ENCODE measurements at regions not wholly inside any gene's neighbourhood (a gene's known extent, or its start where the extent isn't known, plus 50 kb on each side); places are given as distances from the start of the nearest gene placed in this dataset.

DNA sequence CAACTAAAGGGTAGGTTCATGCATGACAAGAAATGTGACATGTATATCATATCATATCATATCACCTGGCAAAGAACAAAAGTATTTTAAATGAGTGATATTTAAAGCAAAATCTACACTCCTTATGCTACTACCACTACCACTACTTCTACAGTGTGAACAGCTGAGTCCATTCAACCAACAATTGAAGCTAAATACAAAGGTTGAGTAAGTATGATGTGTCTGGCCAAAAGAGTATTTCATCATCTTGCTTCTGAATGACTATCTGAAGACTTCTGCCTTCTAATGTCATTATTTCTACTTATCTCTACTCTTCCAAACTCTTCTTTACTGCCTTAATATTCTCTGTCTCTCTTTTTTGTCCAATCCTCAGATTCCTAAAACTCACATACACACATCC lies 292.6 kb upstream of the CAND1 start:
- no peak for DNase-seq

GRCh38 chr12:66978802-66979201 lies 290.4 kb upstream of the CAND1 start:
- DNase-seq = no peak

DNA sequence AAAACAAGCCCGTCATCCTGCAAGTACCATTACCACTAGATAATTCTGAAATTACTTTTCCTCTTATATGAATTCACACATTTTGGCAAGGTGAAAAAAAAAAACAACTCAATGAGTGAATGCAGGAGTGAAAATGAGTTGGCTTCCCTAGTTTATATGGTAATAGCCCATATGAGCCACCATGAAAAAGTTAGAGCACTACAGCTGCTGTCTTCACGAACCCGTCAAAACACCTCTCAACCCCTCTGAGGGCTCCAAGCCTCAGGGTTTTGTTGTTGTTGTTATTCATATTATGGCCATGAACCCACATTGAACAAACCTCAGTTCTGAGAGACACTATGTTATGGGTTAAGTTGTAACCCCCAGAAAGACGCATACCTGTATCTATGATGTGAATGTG lies 289.9 kb upstream of the CAND1 start:
- DNase-seq = no peak

GRCh38 chr12:66984077-66984476 lies 285.1 kb upstream of the CAND1 start:
- no peak for DNase-seq

GRCh38 chr12:66984962-66985361 lies 284.2 kb upstream of the CAND1 start:
- DNase-seq = no peak

- DNase-seq = no peak
Measured at GRCh38 chr12:66999141-66999540, 270.0 kb upstream of the CAND1 start.

DNA sequence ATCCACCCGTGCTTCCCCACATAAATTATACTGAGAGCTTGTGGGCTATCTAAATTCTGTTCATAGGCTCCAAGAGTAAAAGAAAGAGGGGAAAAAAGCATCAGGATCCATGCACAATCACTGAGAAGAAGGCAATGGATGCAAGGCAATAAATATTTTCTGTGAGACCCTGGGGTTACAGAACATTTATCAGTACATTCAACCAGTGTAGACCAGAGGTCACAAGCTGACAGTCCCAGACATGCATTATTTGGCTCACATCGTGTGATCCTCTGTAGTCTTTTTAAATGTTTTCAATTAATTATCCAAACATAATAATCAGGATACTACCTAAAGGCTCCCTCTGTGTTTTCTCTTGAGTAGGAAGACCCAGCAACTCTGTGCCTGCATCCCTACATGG lies 267.9 kb upstream of the CAND1 start:
- no peak for DNase-seq

GRCh38 chr12:67002720-67003119 lies 266.4 kb upstream of the CAND1 start:
- DNase-seq = no peak

DNA sequence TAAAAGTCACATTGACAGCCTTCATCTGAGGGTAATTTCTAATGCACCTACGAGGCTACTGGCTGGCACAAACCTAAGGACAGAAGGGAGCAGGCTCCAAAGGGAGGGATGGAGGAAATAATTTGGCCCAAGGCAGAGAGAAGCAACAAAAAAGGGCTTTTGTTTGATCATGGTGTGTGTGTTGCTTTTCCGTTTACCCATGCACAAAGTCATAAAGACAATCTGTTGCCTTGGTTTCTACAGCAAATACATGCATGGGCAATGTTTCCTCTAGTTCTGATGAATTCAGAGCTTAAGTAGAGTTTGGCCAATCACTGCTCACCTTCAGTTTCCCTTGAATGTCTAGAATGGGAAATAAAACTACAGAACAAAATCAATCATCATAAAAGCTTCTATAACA lies 262.5 kb upstream of the CAND1 start:
- DNase-seq = no peak

DNA sequence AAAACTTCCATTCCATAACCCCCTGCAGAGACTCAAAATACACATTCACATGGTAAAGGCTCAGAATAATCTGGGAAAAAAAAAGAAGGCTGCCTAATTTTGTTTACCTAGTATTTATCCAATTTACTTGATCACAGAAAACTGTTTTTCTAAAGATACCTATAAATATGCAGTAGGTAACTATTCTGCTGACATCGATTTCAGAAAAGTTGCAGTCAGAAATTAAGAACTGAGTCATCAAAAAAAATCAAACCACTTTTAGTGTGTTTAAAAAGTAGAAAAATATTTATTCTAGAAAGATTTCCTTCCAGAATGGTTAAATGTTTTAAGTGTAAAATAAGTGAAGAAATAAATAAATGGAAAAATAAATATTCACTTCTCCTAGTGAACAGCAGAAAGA lies 254.5 kb upstream of the CAND1 start:
- DNase-seq = no peak

DNA sequence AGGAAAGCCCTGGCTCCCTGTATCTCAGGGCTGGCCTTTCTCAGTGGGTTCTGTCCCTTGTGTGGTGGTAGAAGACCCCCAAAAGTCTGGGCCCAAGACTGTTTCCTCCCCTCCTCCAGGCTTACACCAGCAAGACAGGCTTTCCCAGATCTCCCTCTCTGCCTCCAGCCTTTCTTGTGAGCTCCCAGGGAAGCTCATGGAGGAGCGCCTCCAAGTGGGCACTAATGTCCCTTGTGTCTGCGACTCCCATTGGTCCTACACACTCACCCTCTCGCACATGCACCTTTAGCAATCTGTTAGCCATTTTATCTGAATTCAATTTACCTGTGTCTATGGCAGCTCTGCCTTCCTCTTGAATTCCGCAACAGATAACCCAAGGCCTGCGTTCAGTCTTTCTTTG lies 251.1 kb upstream of the CAND1 start:
- no peak for DNase-seq

DNA sequence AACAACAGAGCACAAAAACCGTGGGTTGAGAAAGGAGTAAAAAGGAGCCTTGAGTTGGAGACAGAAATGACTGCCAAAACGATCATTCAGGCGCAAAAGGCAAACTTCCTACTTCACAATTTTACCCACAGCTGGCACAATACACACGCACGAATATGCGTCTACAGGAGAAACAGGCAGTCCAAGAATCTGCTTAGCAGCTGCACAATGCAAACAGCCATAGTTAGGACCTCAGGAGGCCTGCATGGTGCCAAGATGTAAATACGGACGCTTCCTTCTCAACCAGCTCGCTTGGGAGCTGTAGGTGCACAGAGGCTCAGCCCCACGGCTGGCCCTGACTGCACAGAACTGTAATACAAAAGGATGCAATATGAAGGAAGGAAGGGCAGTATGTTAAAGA lies 250.1 kb upstream of the CAND1 start:
- no peak for DNase-seq

DNA sequence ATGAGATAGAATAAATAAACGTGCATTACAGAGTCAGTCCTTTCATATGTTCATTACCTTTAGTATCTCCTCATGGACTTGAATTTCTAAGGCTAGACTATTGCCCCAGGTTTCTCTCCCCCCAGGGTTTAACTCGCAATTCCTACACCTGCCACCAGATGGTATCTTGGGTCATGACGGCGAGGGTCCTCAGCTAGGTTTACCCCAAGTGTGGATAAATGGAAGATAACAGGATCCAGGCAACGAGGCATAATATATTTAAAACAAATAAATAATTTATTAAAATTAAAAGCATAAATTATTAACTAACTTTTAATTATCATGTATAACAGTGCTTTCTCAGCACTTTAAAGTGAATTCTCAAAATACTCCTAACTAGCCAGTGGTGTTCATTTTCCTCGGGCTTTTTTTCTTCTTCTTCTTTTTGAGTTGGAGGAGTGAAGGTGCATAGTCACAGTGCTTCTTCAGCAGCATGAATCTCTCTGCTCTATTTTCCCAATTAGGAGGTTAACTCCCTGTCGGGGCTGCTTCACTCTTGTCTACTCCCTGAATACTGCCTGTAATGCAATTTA lies 243.5 kb upstream of the CAND1 start:
- DNase-seq = peak; percentile 53 to 55

GRCh38 chr12:67026487-67027246 lies 242.5 kb upstream of the CAND1 start:
- no peak for DNase-seq

GRCh38 chr12:67028529-67028928 lies 240.6 kb upstream of the CAND1 start:
- no peak for DNase-seq

DNA sequence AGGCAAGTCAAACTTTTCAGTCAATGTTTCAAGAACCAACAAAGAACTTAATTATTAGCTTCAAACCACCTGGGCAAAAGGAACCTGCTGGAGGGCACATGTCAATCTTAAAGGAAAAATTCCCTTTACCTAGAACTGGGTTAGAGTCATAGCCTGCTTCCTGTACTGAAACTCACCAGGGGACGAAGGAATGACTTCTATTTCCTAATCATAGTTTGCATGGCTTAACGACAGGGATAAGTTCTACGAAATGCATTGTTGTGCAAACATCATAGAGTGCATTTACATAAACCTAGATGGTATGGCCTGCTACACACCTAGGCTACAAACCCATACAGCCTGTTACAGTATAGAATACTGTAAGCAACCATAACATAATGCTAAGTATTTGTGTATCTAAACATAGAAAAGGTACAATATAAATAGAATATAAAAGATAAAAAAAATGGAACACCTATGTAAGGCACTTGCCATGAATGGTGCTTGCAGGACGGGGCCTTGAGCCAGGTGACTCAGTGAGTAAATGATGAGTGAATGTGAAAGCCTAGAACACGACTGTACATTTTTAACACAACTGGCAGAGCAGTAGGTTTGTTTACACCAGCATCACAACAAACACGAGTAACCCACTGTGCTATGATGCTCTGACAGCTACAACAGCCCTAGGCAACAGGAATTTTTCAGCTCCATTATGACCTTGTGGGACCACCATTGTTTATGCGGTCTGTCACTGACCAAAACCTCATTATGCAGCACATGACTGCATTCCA lies 234.9 kb upstream of the CAND1 start:
- no peak for DNase-seq

GRCh38 chr12:67035121-67035520 lies 234.0 kb upstream of the CAND1 start:
- DNase-seq = no peak

DNA sequence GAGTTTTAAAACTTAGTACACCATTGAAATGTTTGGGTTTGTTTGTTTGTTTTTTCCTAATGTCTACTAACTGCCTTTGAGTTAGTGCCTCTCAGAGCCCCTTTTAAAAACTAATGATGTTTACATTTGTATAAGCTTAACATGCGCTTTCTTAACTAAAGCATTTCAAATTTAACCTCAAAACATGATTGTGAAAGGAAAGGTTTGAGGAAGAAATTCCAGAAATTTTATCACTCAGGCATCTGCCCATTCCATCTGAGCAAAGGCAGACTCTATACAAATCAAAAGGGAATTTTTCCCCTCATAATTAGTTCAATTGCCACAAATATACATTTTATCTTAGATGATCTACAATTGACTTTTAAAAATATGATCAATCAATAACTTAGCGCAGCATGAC lies 230.7 kb upstream of the CAND1 start:
- DNase-seq = no peak

DNA sequence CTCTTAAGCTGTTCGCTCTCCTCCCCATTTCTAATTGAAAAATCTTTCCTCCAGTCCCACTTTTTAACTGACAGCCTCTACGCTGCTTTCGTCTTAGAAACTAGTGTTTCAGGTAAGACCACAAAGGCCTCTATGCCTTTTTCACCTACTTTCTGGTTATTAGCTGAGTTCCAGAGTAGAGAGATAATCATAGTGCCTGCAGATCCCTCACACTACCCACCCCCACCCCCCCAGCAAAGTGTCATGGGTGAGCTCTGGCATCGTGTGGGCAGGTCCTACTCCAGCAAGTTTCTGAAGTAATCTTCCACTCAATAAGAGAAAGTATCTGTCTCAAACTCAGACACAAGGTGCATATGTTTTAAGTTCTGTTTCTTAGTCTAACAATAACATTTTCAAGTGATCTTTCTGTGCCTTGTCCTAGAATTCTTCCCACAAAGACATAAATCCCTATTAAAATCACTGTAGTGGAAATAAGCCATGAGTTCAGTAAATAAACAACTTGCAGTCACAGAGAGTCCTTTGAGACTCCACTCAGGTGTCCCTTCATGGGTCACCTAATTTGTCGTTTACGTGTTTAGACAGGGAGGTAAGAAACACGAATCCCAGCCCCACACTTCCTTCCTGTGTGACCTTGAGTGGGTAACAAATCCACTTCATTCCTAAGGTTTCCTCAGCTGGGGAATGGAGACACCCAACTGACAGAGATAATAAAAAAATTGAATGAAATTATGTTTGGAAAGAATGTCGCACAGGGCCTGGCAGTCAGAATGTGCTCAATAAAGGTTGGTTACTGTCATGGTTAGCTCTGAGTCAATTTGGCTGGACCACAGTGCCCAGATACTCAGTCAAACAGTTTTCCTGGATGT lies 228.9 kb upstream of the CAND1 start:
- no peak for DNase-seq

GRCh38 chr12:67040861-67041137 lies 228.4 kb upstream of the CAND1 start:
- no peak for DNase-seq

GRCh38 chr12:67042697-67043131 lies 226.4 kb upstream of the CAND1 start:
- no peak for DNase-seq

- no peak for DNase-seq
Measured at GRCh38 chr12:67043771-67044170, 225.4 kb upstream of the CAND1 start.

- no peak for DNase-seq
Measured at GRCh38 chr12:67045650-67046049, 223.5 kb upstream of the CAND1 start.
